Activated naive CD8-positive, alpha-beta T cell treated with anti-CD3 and anti-CD28 coated beads, Interleukin-2, amount 10 ng/mL, durations not matched to agents 7 days and 5 days (primary cell): ENCODE measurements at regions not wholly inside any gene's neighbourhood (a gene's known extent, or its start where the extent isn't known, plus 50 kb on each side); places are given as distances from the start of the nearest gene placed in this dataset.
"Not testable (repeated sequence)": the region's sequence is repeated elsewhere in the genome, so short reads cannot be mapped to it uniquely, and the experiment has no call there.

Source experiments
- ATAC-seq: fragments of 150-1000 bp; cut with Tn5 transposase; one replicate; pipeline ENCODE4 v1.10.0; 2021; ENCODE audit warnings: low read depth, moderate library complexity
- POLR2A ChIA-PET: fragments of 350-600 bp; sonication (Branson Sonifier 250); formaldehyde crosslinking; loops from one replicate; lab custom pipeline; 2021; ENCODE audit warnings: antibody characterized with exemption; lab: Charles Lee
- DNase-seq: peaks from one replicate; pipeline ENCODE4 v3.0.0; 2021
- H3K27ac Mint-ChIP-seq: one replicate; pipeline ENCODE4 v1.8.0; 2022; ENCODE audit warnings: mild to moderate bottlenecking, mixed read lengths
- H3K27me3 Mint-ChIP-seq: one replicate; pipeline ENCODE4 v1.8.0; 2022; ENCODE audit warnings: mild to moderate bottlenecking, moderate library complexity, mixed read lengths
- H3K36me3 Mint-ChIP-seq: one replicate; pipeline ENCODE4 v1.8.0; 2021; ENCODE audit warnings: mild to moderate bottlenecking, mixed read lengths
- H3K4me1 Mint-ChIP-seq: one replicate; pipeline ENCODE4 v1.8.0; 2021; ENCODE audit warnings: mixed read lengths
- H3K4me3 Mint-ChIP-seq: one replicate; pipeline ENCODE4 v1.8.0; 2022; ENCODE audit warnings: mild to moderate bottlenecking, moderate library complexity, mixed read lengths
- H3K9me3 Mint-ChIP-seq: one replicate; pipeline ENCODE4 v1.8.0; 2021; ENCODE audit warnings: mixed read lengths

- DNase-seq (no peak), ATAC-seq (no peak)
- H3K27ac Mint-ChIP-seq, result no peak overlapping the region
These were observed 797.5 kb upstream of the RAB6C start for GRCh38 chr2:129181963-129182362.

GRCh38 chr2:129187343-129187742 is 792.1 kb upstream of the RAB6C start:
- DNase-seq, result no peak
- H3K4me3 Mint-ChIP-seq, result no peak overlapping the region
- H3K9me3 Mint-ChIP-seq, result no peaks in the 10 kb centered on the region
- H3K4me1 Mint-ChIP-seq, result no peaks in the 10 kb centered on the region
- no peaks in the 10 kb centered on the region for H3K36me3 Mint-ChIP-seq
- H3K27me3 Mint-ChIP-seq, result peaks cover 12% of the 10 kb centered on the region
- POLR2A ChIA-PET, result no interaction called here
- H3K27ac Mint-ChIP-seq, result no peak overlapping the region
- no peak for ATAC-seq

More at GRCh38 chr2:129181963-129182362, 797.5 kb upstream of the RAB6C start:
- no peak overlapping the region for H3K4me3 Mint-ChIP-seq
- no peaks in the 10 kb centered on the region for H3K4me1 Mint-ChIP-seq
- POLR2A ChIA-PET, result no interaction called here
- H3K27me3 Mint-ChIP-seq, result peaks cover 12% of the 10 kb centered on the region
- H3K9me3 Mint-ChIP-seq, result no peaks in the 10 kb centered on the region
- no peaks in the 10 kb centered on the region for H3K36me3 Mint-ChIP-seq

GRCh38 chr2:129188451-129188850 is 791.0 kb upstream of the RAB6C start:
- Mint-ChIP-seq H3K27me3 (peaks cover 6% of the 10 kb centered on the region), H3K36me3 (no peaks in the 10 kb centered on the region), H3K4me1 (no peaks in the 10 kb centered on the region), H3K4me3 (no peak overlapping the region), H3K9me3 (no peaks in the 10 kb centered on the region), H3K27ac (no peak overlapping the region)
- POLR2A ChIA-PET, result no interaction called here
- DNase-seq, result no peak
- no peak for ATAC-seq

GRCh38 chr2:129189617-129190319 is 789.7 kb upstream of the RAB6C start:
- DNase-seq, result no peak
- POLR2A ChIA-PET, result no interaction called here
- ATAC-seq, result no peak
- Mint-ChIP-seq H3K27ac (no peak overlapping the region), H3K9me3 (no peaks in the 10 kb centered on the region), H3K36me3 (no peaks in the 10 kb centered on the region), H3K4me3 (no peak overlapping the region), H3K4me1 (no peaks in the 10 kb centered on the region), H3K27me3 (no peaks in the 10 kb centered on the region)

- no peak for ATAC-seq
- H3K27ac Mint-ChIP-seq, result no peak overlapping the region
- no peaks in the 10 kb centered on the region for H3K36me3 Mint-ChIP-seq
- no peaks in the 10 kb centered on the region for H3K4me1 Mint-ChIP-seq
- DNase-seq, result no peak
- H3K4me3 Mint-ChIP-seq, result no peak overlapping the region
- H3K9me3 Mint-ChIP-seq, result no peaks in the 10 kb centered on the region
- no peaks in the 10 kb centered on the region for H3K27me3 Mint-ChIP-seq
- POLR2A ChIA-PET, result no interaction called here
These were observed 789.0 kb upstream of the RAB6C start for GRCh38 chr2:129190494-129190893.

GRCh38 chr2:129191530-129191929 is 787.9 kb upstream of the RAB6C start:
- Mint-ChIP-seq H3K36me3 (no peaks in the 10 kb centered on the region), H3K9me3 (no peaks in the 10 kb centered on the region), H3K27me3 (no peaks in the 10 kb centered on the region), H3K4me3 (no peak overlapping the region), H3K4me1 (no peaks in the 10 kb centered on the region), H3K27ac (no peak overlapping the region)
- ATAC-seq, result no peak
- POLR2A ChIA-PET, result no interaction called here
- DNase-seq, result no peak

GRCh38 chr2:129192117-129192516 is 787.3 kb upstream of the RAB6C start:
- Mint-ChIP-seq H3K4me3 (no peak overlapping the region), H3K27me3 (no peaks in the 10 kb centered on the region), H3K9me3 (no peaks in the 10 kb centered on the region), H3K27ac (no peak overlapping the region), H3K4me1 (no peaks in the 10 kb centered on the region), H3K36me3 (no peaks in the 10 kb centered on the region)
- no peak for ATAC-seq
- POLR2A ChIA-PET, result no interaction called here
- DNase-seq, result no peak

- H3K36me3 Mint-ChIP-seq, result no peaks in the 10 kb centered on the region
- DNase-seq (no peak), ATAC-seq (no peak)
- POLR2A ChIA-PET, result no interaction called here
- no peak overlapping the region for H3K4me3 Mint-ChIP-seq
- no peaks in the 10 kb centered on the region for H3K9me3 Mint-ChIP-seq
- no peaks in the 10 kb centered on the region for H3K4me1 Mint-ChIP-seq
- H3K27me3 Mint-ChIP-seq, result no peaks in the 10 kb centered on the region
- H3K27ac Mint-ChIP-seq, result no peak overlapping the region
These were observed 786.6 kb upstream of the RAB6C start for GRCh38 chr2:129192841-129193253.

- ATAC-seq (no peak), DNase-seq (no peak)
- Mint-ChIP-seq H3K36me3 (no peaks in the 10 kb centered on the region), H3K4me1 (no peaks in the 10 kb centered on the region), H3K27ac (no peak overlapping the region), H3K9me3 (no peaks in the 10 kb centered on the region), H3K4me3 (no peak overlapping the region), H3K27me3 (no peaks in the 10 kb centered on the region)
- POLR2A ChIA-PET, result no interaction called here
These were observed 785.5 kb upstream of the RAB6C start for GRCh38 chr2:129193961-129194360.

GRCh38 chr2:129199501-129199900 is 780.0 kb upstream of the RAB6C start:
- no peaks in the 10 kb centered on the region for H3K9me3 Mint-ChIP-seq
- DNase-seq, result no peak
- H3K27me3 Mint-ChIP-seq, result no peaks in the 10 kb centered on the region
- H3K4me3 Mint-ChIP-seq, result no peak overlapping the region
- H3K36me3 Mint-ChIP-seq, result no peaks in the 10 kb centered on the region
- no peaks in the 10 kb centered on the region for H3K4me1 Mint-ChIP-seq
- no peak overlapping the region for H3K27ac Mint-ChIP-seq
- POLR2A ChIA-PET, result no interaction called here
- no peak for ATAC-seq

- Mint-ChIP-seq H3K4me3 (no peak overlapping the region), H3K36me3 (no peaks in the 10 kb centered on the region), H3K27ac (no peak overlapping the region), H3K9me3 (no peaks in the 10 kb centered on the region), H3K27me3 (no peaks in the 10 kb centered on the region), H3K4me1 (no peaks in the 10 kb centered on the region)
- ATAC-seq, result no peak
- no peak for DNase-seq
- POLR2A ChIA-PET, result no interaction called here
These were observed 777.8 kb upstream of the RAB6C start for GRCh38 chr2:129201696-129202095.

- Mint-ChIP-seq H3K36me3 (no peaks in the 10 kb centered on the region), H3K27me3 (no peaks in the 10 kb centered on the region), H3K4me3 (no peak overlapping the region), H3K9me3 (no peaks in the 10 kb centered on the region), H3K27ac (no peak overlapping the region), H3K4me1 (no peaks in the 10 kb centered on the region)
- ATAC-seq (no peak), DNase-seq (no peak)
- POLR2A ChIA-PET, result no interaction called here
These were observed 776.1 kb upstream of the RAB6C start for GRCh38 chr2:129203331-129203730.

- H3K4me3 Mint-ChIP-seq, H3K4me1 Mint-ChIP-seq, H3K36me3 Mint-ChIP-seq, H3K27me3 Mint-ChIP-seq, H3K9me3 Mint-ChIP-seq, DNase-seq, H3K27ac Mint-ChIP-seq, POLR2A ChIA-PET, ATAC-seq: not testable (repeated sequence)
These were observed 774.9 kb upstream of the RAB6C start for GRCh38 chr2:129204581-129204980.

GRCh38 chr2:129205176-129205575 is 774.3 kb upstream of the RAB6C start:
- no peaks in the 10 kb centered on the region for H3K27me3 Mint-ChIP-seq
- no peak overlapping the region for H3K4me3 Mint-ChIP-seq
- ATAC-seq (no peak), DNase-seq (no peak)
- H3K9me3 Mint-ChIP-seq, result no peaks in the 10 kb centered on the region
- H3K4me1 Mint-ChIP-seq, result no peaks in the 10 kb centered on the region
- POLR2A ChIA-PET, result no interaction called here
- H3K36me3 Mint-ChIP-seq, result no peaks in the 10 kb centered on the region
- no peak overlapping the region for H3K27ac Mint-ChIP-seq

GRCh38 chr2:129205766-129206165 is 773.7 kb upstream of the RAB6C start:
- H3K27ac Mint-ChIP-seq, result no peak overlapping the region
- POLR2A ChIA-PET, result no interaction called here
- no peaks in the 10 kb centered on the region for H3K4me1 Mint-ChIP-seq
- no peak overlapping the region for H3K4me3 Mint-ChIP-seq
- ATAC-seq (no peak), DNase-seq (no peak)
- H3K27me3 Mint-ChIP-seq, result no peaks in the 10 kb centered on the region
- H3K36me3 Mint-ChIP-seq, result no peaks in the 10 kb centered on the region
- H3K9me3 Mint-ChIP-seq, result no peaks in the 10 kb centered on the region
